ENCODE measurements at regions not wholly inside any gene's neighbourhood (a gene's known extent, or its start where the extent isn't known, plus 50 kb on each side); places are given as distances from the start of the nearest gene placed in this dataset.

- no peak for DNase-seq
These were observed 189.6 kb upstream of the RBMS1 start for GRCh38 chr2:160683206-160683605.

- DNase-seq = peak; percentile 8
These were observed 194.0 kb upstream of the RBMS1 start for GRCh38 chr2:160687629-160688028.

GRCh38 chr2:160689441-160689840 lies 195.8 kb upstream of the RBMS1 start:
- DNase-seq = no peak

- no peak for DNase-seq
These were observed 200.6 kb upstream of the RBMS1 start for GRCh38 chr2:160694221-160694620.

- DNase-seq = no peak
These were observed 201.0 kb upstream of the RBMS1 start for GRCh38 chr2:160694631-160695030.

GRCh38 chr2:160695402-160696086 lies 201.9 kb upstream of the RBMS1 start:
- peak; percentile 1 for DNase-seq

GRCh38 chr2:160696087-160696452 lies 202.5 kb upstream of the RBMS1 start:
- DNase-seq = no peak

GRCh38 chr2:160697817-160698216 lies 204.2 kb upstream of the RBMS1 start:
- peak; percentile 2 for DNase-seq

GRCh38 chr2:160700021-160700814 lies 206.6 kb upstream of the RBMS1 start:
- DNase-seq = no peak

- DNase-seq = no peak
These were observed 208.2 kb upstream of the RBMS1 start for GRCh38 chr2:160701822-160702221.

- DNase-seq = no peak
These were observed 209.1 kb upstream of the RBMS1 start for GRCh38 chr2:160702754-160703153.

- peak; percentile 1 for DNase-seq
These were observed 210.3 kb upstream of the RBMS1 start for GRCh38 chr2:160703648-160704585.

GRCh38 chr2:160715428-160715827 lies 221.8 kb upstream of the RBMS1 start:
- peak; percentile 4 for DNase-seq

GRCh38 chr2:160719116-160719515 lies 225.5 kb upstream of the RBMS1 start:
- DNase-seq = no peak

GRCh38 chr2:160720098-160720497 lies 226.5 kb upstream of the RBMS1 start:
- DNase-seq = no peak

- DNase-seq = no peak
These were observed 227.8 kb upstream of the RBMS1 start for GRCh38 chr2:160721089-160722040.

- no peak for DNase-seq
These were observed 232.4 kb upstream of the RBMS1 start for GRCh38 chr2:160726046-160726445.

GRCh38 chr2:160730296-160730995 lies 236.8 kb upstream of the RBMS1 start:
- DNase-seq = no peak

GRCh38 chr2:160731415-160731814 lies 237.8 kb upstream of the RBMS1 start:
- no peak for DNase-seq

- DNase-seq = no peak
These were observed 238.2 kb upstream of the RBMS1 start for GRCh38 chr2:160731856-160732255.

- DNase-seq = no peak
These were observed 242.1 kb upstream of the RBMS1 start for GRCh38 chr2:160735696-160736095.

Data from NCI-H69 (cell line).